GM13976 (cell line): ENCODE measurements at regions not wholly inside any gene's neighbourhood (a gene's known extent, or its start where the extent isn't known, plus 50 kb on each side); places are given as distances from the start of the nearest gene placed in this dataset.

ENCODE experiments used
- DNase-seq: peaks from one replicate; pipeline ENCODE4 v3.0.0; 2012; ENCODE audit warnings: low spot score
- in situ Hi-C: fragments of 300-500 bp; cut with MboI; formaldehyde crosslinking; loops from one replicate; pipeline ENCODE4 v1.12.0; 2022; ENCODE audit warnings: low sequenced_read_pairs, mixed read lengths, inconsistent platforms; ENCODE audit not compliant: unreplicated experiment
- TF ChIP-seq, protein P1 (sequence below): IDR thresholded peaks from 2 replicates; pipeline ENCODE4 v1.5.1; 2012; ENCODE audit warnings: borderline replicate concordance, mild to moderate bottlenecking; ENCODE audit not compliant: insufficient read depth; ENCODE audit errors: extremely low read depth, missing control alignments, control extremely low read depth

DNA sequence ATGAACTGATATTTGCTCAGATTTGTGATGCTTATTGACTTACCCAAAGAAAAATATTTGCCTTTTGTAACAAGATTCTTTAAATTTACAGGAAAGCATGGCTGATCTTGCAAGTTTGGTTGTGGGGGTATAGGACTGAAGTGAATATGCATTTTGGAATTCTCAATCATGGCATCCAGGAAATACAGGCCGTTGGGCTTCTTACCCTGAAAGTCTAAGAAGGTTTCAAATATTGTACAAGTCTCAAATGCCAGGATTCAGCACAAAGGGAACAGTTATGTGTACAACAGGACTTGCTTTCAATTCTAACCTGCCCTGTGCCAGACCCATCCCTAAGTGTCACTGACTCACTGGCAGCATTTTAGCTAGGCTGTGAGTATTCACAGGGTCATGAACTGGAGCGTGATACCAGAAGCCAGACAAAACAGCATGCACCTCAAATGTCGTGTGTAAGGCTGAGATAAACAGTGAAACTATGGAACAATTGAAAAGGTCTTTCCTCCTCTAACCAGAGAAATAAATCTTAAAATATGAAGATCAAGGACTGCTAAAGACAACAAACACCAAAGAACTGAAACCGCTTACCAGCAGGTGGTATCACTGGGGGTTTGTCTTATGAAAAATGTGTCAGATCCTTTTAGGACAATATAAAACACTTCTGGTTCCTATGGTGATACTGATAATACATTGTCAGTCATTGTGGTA lies 168.6 kb upstream of the RGMB start:
- no peak for DNase-seq
- TF ChIP-seq, protein P1, sequence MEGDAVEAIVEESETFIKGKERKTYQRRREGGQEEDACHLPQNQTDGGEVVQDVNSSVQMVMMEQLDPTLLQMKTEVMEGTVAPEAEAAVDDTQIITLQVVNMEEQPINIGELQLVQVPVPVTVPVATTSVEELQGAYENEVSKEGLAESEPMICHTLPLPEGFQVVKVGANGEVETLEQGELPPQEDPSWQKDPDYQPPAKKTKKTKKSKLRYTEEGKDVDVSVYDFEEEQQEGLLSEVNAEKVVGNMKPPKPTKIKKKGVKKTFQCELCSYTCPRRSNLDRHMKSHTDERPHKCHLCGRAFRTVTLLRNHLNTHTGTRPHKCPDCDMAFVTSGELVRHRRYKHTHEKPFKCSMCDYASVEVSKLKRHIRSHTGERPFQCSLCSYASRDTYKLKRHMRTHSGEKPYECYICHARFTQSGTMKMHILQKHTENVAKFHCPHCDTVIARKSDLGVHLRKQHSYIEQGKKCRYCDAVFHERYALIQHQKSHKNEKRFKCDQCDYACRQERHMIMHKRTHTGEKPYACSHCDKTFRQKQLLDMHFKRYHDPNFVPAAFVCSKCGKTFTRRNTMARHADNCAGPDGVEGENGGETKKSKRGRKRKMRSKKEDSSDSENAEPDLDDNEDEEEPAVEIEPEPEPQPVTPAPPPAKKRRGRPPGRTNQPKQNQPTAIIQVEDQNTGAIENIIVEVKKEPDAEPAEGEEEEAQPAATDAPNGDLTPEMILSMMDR: no peak
- in situ Hi-C loops: no loop called here

DNA sequence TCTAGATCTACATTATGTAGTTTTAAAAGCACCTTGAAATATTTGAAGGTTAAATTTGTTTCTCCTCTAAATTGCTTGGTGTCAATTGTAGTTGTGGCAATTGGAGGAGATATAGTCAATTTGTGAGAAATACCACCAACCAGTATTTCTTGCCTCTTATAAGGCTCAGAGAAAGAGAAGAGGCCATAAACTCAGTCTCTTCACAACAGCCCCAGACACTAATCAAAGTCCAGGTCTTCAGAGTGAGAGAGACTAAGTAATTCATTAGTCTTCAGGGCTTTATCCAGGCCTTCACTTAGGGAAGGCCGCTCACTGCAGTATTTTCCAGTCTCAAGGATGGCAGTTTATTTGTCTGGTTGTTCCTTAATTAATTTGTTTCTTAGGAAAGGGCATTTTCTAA lies 168.0 kb upstream of the RGMB start:
- TF ChIP-seq, protein P1: no peak
- DNase-seq: no peak

GRCh38 chr5:98606961-98607360 lies 166.5 kb upstream of the RGMB start:
- in situ Hi-C loops: no loop called here
- no peak for DNase-seq
- TF ChIP-seq, protein P1: no peak

More for the DNA sequence above, 168.0 kb upstream of the RGMB start:
- in situ Hi-C loops: no loop called here

GRCh38 chr5:98608052-98608451 lies 165.4 kb upstream of the RGMB start:
- no peak for DNase-seq
- in situ Hi-C loops: no loop called here
- TF ChIP-seq, protein P1: no peak

DNA sequence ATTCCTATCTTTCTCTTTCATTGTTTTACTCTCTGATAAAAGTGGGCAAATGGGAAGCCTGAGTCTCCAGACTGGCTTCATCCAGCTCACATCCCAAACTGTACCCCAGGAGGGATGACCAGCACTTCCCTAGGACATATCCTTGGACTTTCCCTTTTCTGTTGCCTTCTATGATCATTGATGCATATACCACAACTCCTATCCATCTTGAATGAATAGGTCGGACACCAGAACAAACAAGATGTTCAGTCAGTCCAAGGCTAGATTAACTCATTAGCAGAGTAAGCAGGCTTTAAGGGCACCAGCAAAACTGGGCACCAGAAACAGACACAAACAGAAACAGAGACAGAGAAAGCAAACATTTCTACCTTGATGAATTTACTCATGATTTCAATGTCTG lies 159.1 kb upstream of the RGMB start:
- in situ Hi-C loops: no loop called here
- TF ChIP-seq, protein P1: no peak
- DNase-seq: no peak

- TF ChIP-seq, protein P1: no peak
- in situ Hi-C loops: no loop called here
- no peak for DNase-seq
Observed at GRCh38 chr5:98621821-98622220, 151.6 kb upstream of the RGMB start.

DNA sequence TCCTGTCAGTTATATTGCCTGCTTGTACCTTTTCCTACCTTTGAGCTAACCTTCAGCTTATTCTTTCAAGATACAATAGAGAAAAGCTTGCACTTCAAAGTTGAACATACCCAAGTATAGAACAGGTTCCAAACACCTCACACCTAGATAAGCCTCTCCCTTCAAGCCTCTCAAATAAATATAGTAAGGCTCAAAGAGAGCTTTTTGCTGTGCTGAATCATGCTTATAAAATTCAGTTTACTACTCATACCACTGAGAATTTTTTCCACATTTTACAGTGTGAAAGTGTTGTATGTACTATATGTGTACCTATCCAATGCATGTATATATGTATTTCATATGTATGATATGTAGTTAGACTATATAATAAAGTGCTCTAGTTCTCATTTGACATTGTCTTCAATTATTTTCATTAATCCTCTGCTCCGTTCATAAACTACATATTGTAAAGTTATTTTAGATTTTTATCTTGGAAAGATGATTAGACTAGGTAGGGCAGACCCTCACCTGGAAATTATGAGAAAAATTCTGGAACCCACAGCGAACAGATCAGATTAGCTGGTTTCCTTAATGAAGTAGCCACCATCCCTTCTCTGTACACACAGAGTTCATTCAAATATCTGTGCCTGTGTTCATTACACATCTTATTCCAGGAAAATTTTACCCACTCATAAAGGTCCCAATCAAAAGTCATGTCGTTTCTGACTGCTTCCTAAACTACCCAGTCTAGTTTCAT lies 149.2 kb upstream of the RGMB start:
- TF ChIP-seq, protein P1: no peak
- in situ Hi-C loops: no loop called here
- DNase-seq: no peak
